HepG2 (cell line): ENCODE measurements at regions not wholly inside any gene's neighbourhood (a gene's known extent, or its start where the extent isn't known, plus 50 kb on each side); places are given as distances from the start of the nearest gene placed in this dataset.

Experiments used
- ATAC-seq: fragments of 200-7000 bp; cut with Tn5 transposase; 3 replicates; pipeline ENCODE4 v1.9.1; 2020; ENCODE audit warnings: mild to moderate bottlenecking, moderate library complexity
- BruUV-seq: library from RNA; stranded (reverse); fragments of 400-500 nt; replicated peaks from 2 replicates; lab custom pipeline; 2021; lab: Mats Ljungman, UMichigan
- CTCF ChIA-PET: fragments of 300-600 bp; formaldehyde crosslinking; extraction: SDS; loops from one replicate; lab custom pipeline; 2021; ENCODE audit warnings: low total read pairs, inconsistent platforms, low intra/inter-chr PET ratio; lab: Yijun Ruan, JAX
- POLR2A ChIA-PET: fragments of 350-600 bp; sonication (Branson Sonifier 250); formaldehyde crosslinking; loops from one replicate; lab custom pipeline; 2020; ENCODE audit warnings: antibody characterized with exemption, inconsistent platforms; lab: Yijun Ruan, JAX
- DNase-seq: peaks from one replicate; pipeline ENCODE4 v3.0.0-alpha.2; 2015; ENCODE audit warnings: low spot score
- FAIRE-seq: peaks from 3 replicates; lab custom pipeline; 2011; peaks lifted over from hg19 to GRCh38; lab: Jason Lieb, UNC
- H2AFZ ChIP-seq: one replicate; pipeline ENCODE4 v1.6.1; 2011; ENCODE audit warnings: low read length, inconsistent platforms
- H3K27ac ChIP-seq: fragments of 300-600 bp; 3 replicates; pipeline ENCODE4 v1.8.0; 2011; ENCODE audit warnings: mixed run types, mild to moderate bottlenecking, mixed read lengths, low read length, inconsistent platforms; ENCODE audit not compliant: insufficient read depth; ENCODE audit errors: extremely low read length
- H3K27me3 ChIP-seq, 2 experiments: fragments of 200-600 bp in 1 of 2; 2 replicates in 1 of 2; 3 replicates in 1 of 2; pipeline versions ENCODE4 v1.6.0 to v1.8.0; 2011; ENCODE audit warnings: low read length in 2 of 2, mild to moderate bottlenecking in 2 of 2, moderate library complexity in 2 of 2, inconsistent platforms in 1 of 2; ENCODE audit not compliant: insufficient read depth in 2 of 2, control insufficient read depth in 1 of 2
- H3K36me3 ChIP-seq, 2 experiments: fragments of 200-600 bp in 1 of 2; replicated peaks in 1 of 2; 2 replicates in 1 of 2; 3 replicates in 1 of 2; pipeline versions ENCODE4 v1.5.1 to v1.8.0; 2011; ENCODE audit warnings: low read length in 2 of 2, inconsistent platforms in 1 of 2; ENCODE audit not compliant: insufficient read depth in 2 of 2, control insufficient read depth in 1 of 2
- H3K4me1 ChIP-seq: 2 replicates; pipeline ENCODE4 v1.5.1; 2012; ENCODE audit warnings: low read length, inconsistent platforms; ENCODE audit not compliant: insufficient read depth
- H3K4me2 ChIP-seq: 2 replicates; pipeline ENCODE4 v1.6.0; 2011; ENCODE audit warnings: low read depth, low read length, inconsistent platforms
- H3K4me3 ChIP-seq, 3 experiments: fragments of 200-600 bp in 1 of 3; sonication (generic), shearing (Covaris generic) in 1 of 3; replicated peaks in 1 of 3; 2 replicates each; pipeline ENCODE4 v1.5.1; 2011 to 2016; ENCODE audit warnings: low read length in 3 of 3, inconsistent platforms in 2 of 3, low read depth in 2 of 3, mild to moderate bottlenecking in 2 of 3, control low read depth in 1 of 3, mixed read lengths in 1 of 3; ENCODE audit not compliant: insufficient read depth in 1 of 3
- H3K79me2 ChIP-seq: one replicate; pipeline ENCODE4 v1.6.1; 2011; ENCODE audit warnings: low read length, inconsistent platforms; ENCODE audit not compliant: insufficient read depth
- H3K9ac ChIP-seq: 2 replicates; pipeline ENCODE4 v1.6.0; 2011; ENCODE audit warnings: mild to moderate bottlenecking, low read depth, low read length, inconsistent platforms; ENCODE audit not compliant: insufficient read depth
- H3K9me3 ChIP-seq: 2 replicates; pipeline ENCODE4 v1.5.1; 2012; ENCODE audit warnings: mild to moderate bottlenecking, low read length
- H4K20me1 ChIP-seq: 2 replicates; pipeline ENCODE4 v1.6.0; 2011; ENCODE audit warnings: inconsistent platforms, mild to moderate bottlenecking, low read length, moderate library complexity; ENCODE audit not compliant: insufficient read depth
- MAFF ChIP-seq: IDR thresholded peaks from 2 replicates; pipeline ENCODE4 v1.6.1; 2011; ENCODE audit warnings: low read depth, low read length, improper control_type of control experiment
- MAFK ChIP-seq, 2 experiments: IDR thresholded peaks in 1 of 2; conservative IDR thresholded peaks in 1 of 2; 2 replicates each; pipeline ENCODE4 v1.6.1; 2011; ENCODE audit warnings: improper control_type of control experiment in 2 of 2, low read length in 2 of 2
- NBN ChIP-seq: fragments of 450-650 bp; conservative IDR thresholded peaks from 2 replicates; pipeline ENCODE4 v1.6.1; 2017
- THAP11 ChIP-seq: IDR thresholded peaks from 2 replicates; pipeline ENCODE4 v1.6.1; 2016; ENCODE audit warnings: missing biosample characterization, missing genetic modification reagents
- ZNF180 ChIP-seq: sonication (generic); formaldehyde crosslinking; IDR thresholded peaks from 2 replicates; pipeline ENCODE4 v1.4.0; 2020; ENCODE audit warnings: low read depth, missing genetic modification reagents, borderline replicate concordance
- WGBS: methylation state at CpG from one replicate; pipeline ENCODE4 v1.1.6; 2017; ENCODE audit warnings: low lambda C conversion rate; 5-methylcytosine and 5-hydroxymethylcytosine counted together
- in situ Hi-C: cut with HindIII; loops from 2 replicates; pipeline ENCODE4 v1.10.0; 2017; ENCODE audit warnings: low pct_unique_long_range_greater_than_20kb; ENCODE audit not compliant: extremely low pct_ligation_motif_present
- intact Hi-C: fragments of 100-400 bp; cut with micrococcal nuclease; formaldehyde crosslinking; loops from one replicate; pipeline ENCODE4 v1.10.0; 2022; ENCODE audit not compliant: unreplicated experiment
- TF ChIP-seq, protein P1 (sequence below): fragments of 450-650 bp; IDR thresholded peaks from 2 replicates; pipeline ENCODE4 v1.6.1; 2016
- TF ChIP-seq, protein P2 (sequence below): sonication (generic); formaldehyde crosslinking; IDR thresholded peaks from 2 replicates; pipeline ENCODE4 v1.4.0; 2020; ENCODE audit warnings: missing genetic modification reagents

DNA sequence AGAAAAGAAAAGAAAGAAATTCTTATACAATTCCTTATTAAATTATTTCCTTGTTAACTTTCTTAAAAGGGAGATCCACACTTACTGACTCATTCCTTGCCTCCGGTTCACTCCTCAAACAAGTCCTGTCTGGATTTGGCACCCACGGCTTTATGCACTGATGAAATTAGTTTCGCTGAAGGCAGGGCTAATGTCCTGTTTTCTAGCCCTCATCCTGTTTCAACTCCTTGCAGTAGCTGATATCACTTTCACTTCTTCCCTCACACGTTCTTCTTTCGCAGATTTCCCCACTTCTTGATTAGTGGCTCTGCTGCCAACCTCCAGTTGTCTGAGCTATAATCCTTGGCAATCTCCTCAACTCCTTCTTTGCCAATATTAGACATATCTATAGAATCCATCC, 215.2 kb downstream of the URB2 start:
- no peak for DNase-seq
- Histone ChIP-seq H4K20me1 (no peaks in the 10 kb centered on the region), H3K9ac (no peak overlapping the region)
- TF ChIP-seq THAP11 (CRISPR knock-in tag) (no peak), NBN (no peak), ZNF180 (CRISPR knock-in tag) (no peak)
- TF ChIP-seq, all 625 proteins: peak for 0
- Histone ChIP-seq H3K4me2 (no peak overlapping the region), H3K4me1 (no peaks in the 10 kb centered on the region), H3K27me3 (peaks cover 3 to 9% of the 10 kb centered on the region in 2 experiments; a peak in 3 of 5 replicates), H3K27ac (no peak overlapping the region), H3K36me3 (no peaks in the 10 kb centered on the region), H2AFZ (no peak overlapping the region), H3K9me3 (no peaks in the 10 kb centered on the region), H3K79me2 (no peaks in the 10 kb centered on the region), H3K4me3 (no peak overlapping the region)
- no TSS peak for BruUV-seq
- 31% methylated on average over 5 of the region's 5 CpGs for WGBS
- intact Hi-C loops = loop anchor here (10.0 kb wide), 1 partner anchor 126 kb away; no protein-coding TSS in a partner anchor
- ChIA-PET POLR2A (no interaction called here), CTCF (no interaction called here)
- in situ Hi-C loops = no loop called here
- ATAC-seq (no peak), FAIRE-seq (no peak)

DNA sequence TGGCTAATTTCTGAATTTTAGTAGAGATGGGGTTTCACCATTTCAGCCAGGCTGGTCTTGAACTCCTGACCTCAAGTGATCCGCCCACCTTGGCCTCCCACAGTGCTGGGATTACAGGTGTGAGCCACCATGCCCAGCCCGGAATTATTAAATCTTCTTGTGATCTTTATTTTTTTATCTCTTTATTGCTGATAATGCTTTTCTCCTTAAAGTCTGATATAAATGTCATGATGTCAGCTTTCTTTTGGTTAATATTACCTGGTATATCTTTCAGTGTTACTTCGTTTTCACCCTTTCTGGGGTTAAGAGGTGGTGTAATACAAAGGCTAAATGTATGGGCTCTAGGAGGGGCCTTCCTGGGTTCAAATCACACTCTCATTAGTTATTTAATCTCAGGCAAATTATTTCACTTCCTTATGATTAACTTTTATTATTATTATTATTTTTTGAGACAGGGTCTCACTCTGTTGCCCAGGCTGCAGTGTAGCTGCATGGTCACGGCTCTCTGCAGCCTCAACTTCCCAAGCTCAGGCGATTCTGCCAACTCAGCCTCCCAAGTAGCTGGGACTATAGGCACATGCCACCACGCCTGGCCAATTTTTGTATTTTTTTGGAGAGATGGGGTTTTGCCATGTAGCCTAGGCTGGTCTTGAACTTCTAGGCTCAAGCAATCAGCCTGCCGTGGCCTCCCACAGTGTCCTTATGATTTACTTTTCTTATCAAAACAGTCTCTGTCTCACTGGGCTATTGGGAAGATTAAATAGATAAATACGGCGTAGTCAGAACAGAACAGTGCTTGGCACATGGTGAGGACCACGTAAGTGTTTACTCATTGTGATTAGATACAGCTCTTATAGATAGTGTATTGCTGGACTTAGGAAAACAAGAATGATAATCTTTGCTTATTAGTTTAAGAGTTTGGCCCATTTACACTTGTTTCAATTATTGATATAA, 216.5 kb downstream of the URB2 start:
- Histone ChIP-seq H3K4me2 (no peak overlapping the region), H3K27me3 (peaks cover 2 to 9% of the 10 kb centered on the region in 2 experiments; a peak in 4 of 5 replicates), H3K27ac (no peak overlapping the region), H4K20me1 (no peaks in the 10 kb centered on the region), H3K9me3 (no peaks in the 10 kb centered on the region), H2AFZ (no peak overlapping the region), H3K36me3 (no peaks in the 10 kb centered on the region), H3K4me3 (no peak overlapping the region), H3K4me1 (no peaks in the 10 kb centered on the region), H3K9ac (no peak overlapping the region), H3K79me2 (no peaks in the 10 kb centered on the region)
- intact Hi-C loops (loop anchor here (10.0 kb wide), 1 partner anchor 128 kb away; no protein-coding TSS in a partner anchor), in situ Hi-C loops (no loop called here)
- BruUV-seq = no TSS peak
- FAIRE-seq (no peak), DNase-seq (no peak), ATAC-seq (no peak)
- TF ChIP-seq MAFK (conservative IDR thresholded peaks at IDR 0.05 in 1 of 2, IDR thresholded peaks at IDR 0.05 in 1 of 2; ENCODE audit: low read length in 2 of 2) (peak; percentile 14 to 66; a peak in 2 of 4 replicates), MAFF (peak; percentile 49)
- TF ChIP-seq, protein P1, sequence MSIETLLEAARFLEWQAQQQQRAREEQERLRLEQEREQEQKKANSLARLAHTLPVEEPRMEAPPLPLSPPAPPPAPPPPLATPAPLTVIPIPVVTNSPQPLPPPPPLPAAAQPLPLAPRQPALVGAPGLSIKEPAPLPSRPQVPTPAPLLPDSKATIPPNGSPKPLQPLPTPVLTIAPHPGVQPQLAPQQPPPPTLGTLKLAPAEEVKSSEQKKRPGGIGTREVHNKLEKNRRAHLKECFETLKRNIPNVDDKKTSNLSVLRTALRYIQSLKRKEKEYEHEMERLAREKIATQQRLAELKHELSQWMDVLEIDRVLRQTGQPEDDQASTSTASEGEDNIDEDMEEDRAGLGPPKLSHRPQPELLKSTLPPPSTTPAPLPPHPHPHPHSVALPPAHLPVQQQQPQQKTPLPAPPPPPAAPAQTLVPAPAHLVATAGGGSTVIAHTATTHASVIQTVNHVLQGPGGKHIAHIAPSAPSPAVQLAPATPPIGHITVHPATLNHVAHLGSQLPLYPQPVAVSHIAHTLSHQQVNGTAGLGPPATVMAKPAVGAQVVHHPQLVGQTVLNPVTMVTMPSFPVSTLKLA = no peak
- TF ChIP-seq, protein P2, sequence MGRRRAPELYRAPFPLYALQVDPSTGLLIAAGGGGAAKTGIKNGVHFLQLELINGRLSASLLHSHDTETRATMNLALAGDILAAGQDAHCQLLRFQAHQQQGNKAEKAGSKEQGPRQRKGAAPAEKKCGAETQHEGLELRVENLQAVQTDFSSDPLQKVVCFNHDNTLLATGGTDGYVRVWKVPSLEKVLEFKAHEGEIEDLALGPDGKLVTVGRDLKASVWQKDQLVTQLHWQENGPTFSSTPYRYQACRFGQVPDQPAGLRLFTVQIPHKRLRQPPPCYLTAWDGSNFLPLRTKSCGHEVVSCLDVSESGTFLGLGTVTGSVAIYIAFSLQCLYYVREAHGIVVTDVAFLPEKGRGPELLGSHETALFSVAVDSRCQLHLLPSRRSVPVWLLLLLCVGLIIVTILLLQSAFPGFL (CRISPR knock-in tag) = no peak
- 22% methylated on average over 10 of the region's 10 CpGs for WGBS
- ChIA-PET POLR2A (no interaction called here), CTCF (no interaction called here)
